Retinal pigment epithelial cell (primary cell): ENCODE measurements at regions not wholly inside any gene's neighbourhood (a gene's known extent, or its start where the extent isn't known, plus 50 kb on each side); places are given as distances from the start of the nearest gene placed in this dataset.

Experiments used
- DNase-seq: peaks from one replicate; pipeline ENCODE4 v3.0.0-alpha.2; 2010; ENCODE audit warnings: low read depth
- H3K4me3 ChIP-seq: 2 replicates; pipeline ENCODE4 v1.5.1; 2011; ENCODE audit warnings: mild to moderate bottlenecking, low read length, control low read depth, moderate library complexity
- TF ChIP-seq, protein P1 (sequence below): conservative IDR thresholded peaks from 2 replicates; pipeline ENCODE4 v1.5.1; 2011; ENCODE audit warnings: low read depth, low read length, control low read depth, inconsistent platforms

DNA sequence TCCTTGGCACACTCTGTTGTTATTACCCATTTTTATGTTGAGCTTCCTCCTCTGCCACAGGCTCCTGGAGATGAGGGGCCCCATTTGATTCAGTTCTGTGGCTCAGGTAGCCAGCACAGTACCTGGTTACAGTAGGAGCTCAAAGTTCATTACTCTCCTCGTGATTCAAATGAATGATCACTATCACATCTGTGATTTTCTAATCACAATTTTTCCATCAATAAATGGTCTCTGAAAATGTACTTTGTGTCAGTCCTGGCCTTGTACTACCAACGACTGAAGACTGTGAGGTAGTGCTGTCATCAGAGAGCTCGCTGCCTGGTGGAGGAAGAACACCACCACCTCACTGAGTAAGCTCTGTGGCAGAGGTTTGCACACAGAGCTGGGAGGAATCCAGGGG, 106.8 kb upstream of the JUN start:
- no peak for DNase-seq
- TF ChIP-seq, protein P1, sequence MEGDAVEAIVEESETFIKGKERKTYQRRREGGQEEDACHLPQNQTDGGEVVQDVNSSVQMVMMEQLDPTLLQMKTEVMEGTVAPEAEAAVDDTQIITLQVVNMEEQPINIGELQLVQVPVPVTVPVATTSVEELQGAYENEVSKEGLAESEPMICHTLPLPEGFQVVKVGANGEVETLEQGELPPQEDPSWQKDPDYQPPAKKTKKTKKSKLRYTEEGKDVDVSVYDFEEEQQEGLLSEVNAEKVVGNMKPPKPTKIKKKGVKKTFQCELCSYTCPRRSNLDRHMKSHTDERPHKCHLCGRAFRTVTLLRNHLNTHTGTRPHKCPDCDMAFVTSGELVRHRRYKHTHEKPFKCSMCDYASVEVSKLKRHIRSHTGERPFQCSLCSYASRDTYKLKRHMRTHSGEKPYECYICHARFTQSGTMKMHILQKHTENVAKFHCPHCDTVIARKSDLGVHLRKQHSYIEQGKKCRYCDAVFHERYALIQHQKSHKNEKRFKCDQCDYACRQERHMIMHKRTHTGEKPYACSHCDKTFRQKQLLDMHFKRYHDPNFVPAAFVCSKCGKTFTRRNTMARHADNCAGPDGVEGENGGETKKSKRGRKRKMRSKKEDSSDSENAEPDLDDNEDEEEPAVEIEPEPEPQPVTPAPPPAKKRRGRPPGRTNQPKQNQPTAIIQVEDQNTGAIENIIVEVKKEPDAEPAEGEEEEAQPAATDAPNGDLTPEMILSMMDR, result no peak
- H3K4me3 ChIP-seq, result no peak overlapping the region

DNA sequence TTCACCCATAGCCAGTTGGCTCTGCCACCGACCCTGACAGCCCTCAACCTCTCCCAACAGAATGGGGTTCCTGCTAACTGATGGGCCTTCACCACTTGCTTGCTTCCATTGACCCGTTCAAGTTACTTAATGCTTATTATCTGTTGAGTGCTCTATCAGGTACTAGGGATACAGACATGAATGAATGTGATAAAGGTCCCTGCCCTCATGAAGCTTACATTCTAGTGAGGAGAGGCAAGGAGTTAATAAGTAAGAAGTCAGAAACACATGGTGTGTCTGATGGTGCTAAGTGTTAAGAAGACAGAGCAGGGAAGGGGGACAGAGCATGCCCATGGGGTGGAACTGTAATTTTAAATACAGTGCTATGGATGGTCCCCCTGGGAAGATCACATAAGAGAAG, 107.5 kb upstream of the JUN start:
- TF ChIP-seq, protein P1, result no peak
- no peak overlapping the region for H3K4me3 ChIP-seq
- no peak for DNase-seq

DNA sequence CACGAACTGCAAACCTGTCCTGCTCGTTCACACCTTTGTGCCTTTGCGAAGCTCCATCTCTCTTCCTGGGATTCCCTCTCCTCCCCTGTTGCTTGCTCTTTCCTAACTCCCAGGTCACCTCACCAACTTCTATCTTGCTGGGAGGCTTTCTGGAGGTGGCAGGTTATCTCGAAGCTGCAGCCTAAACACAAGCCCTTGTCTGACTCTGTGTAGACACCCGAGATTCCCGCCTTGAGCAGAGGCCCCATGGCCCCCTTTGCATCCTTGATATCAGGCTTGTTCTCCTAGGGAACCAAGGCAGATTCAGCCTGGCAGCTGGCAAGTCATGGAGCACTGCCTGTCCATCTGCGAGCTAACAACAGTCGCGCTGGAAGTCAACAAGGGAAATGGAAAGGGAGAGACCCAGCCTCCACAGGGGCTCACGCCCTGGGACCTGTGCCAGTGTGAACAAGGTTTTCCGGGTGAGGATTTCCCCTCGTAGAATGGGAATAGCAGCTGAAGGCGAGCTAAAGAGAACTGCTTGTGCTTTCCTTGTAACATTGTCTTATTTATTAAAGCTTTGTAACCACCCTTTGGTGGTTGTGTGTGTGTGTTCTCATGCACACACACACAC, 109.5 kb upstream of the JUN start:
- TF ChIP-seq, protein P1, result no peak
- DNase-seq, result no peak

DNA sequence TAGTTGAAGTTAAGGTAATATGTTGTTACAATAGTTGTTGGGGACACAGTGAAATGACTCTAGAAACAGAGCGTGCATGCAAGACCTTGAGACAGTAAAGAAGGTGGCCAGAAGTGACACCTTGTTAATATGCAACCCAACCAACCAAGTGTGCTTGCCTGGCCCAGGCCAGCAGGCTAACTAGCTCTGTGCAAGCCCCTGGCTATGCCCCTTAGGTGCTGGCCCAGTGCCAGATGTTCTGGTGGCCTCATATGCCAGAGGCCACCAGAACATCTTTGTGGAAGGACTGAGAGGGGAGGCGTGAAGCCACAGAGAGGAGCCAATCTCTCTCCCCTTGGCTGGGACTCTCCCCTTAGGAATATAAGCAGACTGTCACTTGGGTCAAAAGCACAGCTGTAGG, 111.2 kb upstream of the JUN start:
- H3K4me3 ChIP-seq, result no peak overlapping the region
- TF ChIP-seq, protein P1, result no peak
- no peak for DNase-seq

More for the DNA sequence above, 109.5 kb upstream of the JUN start:
- H3K4me3 ChIP-seq, result no peak overlapping the region

DNA sequence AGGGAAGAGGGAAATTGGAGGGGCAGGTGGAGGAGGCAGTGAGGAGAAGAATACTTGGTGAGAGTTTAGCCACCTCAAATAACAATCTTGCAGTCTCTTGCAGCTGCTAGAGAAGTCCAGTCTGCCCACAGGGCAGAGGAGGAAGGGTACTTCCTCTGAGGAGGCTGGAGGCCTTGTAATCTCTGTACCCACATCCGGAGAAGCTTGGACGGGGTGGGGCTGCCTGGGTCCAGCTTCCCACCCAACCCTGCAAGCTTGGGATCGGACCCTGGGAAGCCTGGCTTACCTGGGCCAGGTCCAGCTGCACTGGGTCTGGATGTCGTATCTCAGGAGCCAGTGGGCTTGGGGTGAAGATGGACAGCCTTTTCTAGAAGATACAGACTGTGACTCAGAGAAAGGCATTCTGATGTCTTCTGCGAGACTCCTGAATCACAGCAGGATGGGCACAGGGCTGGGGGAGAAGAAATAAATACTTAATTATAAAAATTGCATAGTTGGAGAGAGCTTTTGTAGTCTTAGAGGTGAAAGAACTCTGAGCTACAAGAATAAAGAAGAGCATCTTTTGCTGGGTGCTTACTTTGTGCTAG, 111.8 kb upstream of the JUN start:
- DNase-seq, result no peak
- H3K4me3 ChIP-seq, result no peak overlapping the region
- TF ChIP-seq, protein P1, result no peak

DNA sequence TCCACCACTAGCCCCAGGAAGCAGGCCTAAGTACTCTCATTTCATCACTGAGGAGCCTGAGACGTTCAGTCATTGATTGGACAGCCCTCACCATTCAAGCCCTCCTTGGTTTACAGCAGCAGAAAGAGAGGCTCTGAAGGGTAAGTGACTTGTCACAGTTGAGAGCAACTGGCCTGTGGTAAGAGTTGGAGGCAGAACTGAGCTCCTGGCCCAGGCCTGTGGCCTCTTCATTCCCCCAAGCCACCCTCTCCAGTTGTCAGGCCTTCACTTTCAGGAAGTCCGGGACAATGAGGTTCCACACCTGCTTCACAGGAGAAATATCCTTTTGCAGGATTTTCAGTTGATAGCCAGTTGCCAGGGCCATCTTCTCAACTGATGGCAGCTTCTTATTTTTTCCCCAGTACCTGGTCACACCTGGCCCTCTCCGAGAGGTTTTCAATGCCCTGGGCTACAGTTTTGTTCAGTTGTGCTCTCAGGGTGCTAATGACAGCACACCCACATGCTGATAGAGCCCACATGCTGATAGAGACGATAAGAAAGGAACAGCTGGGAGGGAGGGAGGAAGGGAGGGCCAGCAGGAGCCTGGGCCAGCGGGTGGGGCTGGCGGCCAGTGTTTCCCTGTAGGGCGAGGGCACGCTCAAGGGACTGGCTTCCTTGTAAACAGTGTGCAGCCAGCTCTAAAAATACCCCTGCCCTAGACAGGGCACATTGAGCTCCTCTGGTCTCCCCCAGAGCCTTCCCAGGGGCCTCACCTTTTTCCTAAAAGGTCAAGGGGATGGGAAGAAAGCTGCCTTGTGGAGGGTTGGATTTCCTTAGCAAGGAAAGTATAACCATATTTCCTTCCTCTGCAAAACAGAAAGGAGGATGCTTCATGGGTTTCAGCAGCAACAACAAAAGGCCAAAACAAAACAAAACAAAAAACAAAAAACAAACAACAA, 112.7 kb upstream of the JUN start:
- no peak for DNase-seq
- H3K4me3 ChIP-seq, result no peak overlapping the region
- TF ChIP-seq, protein P1, result no peak
